ENCODE measurements at regions not wholly inside any gene's neighbourhood (a gene's known extent, or its start where the extent isn't known, plus 50 kb on each side); places are given as distances from the start of the nearest gene placed in this dataset.

GRCh38 chr7:153522261-153522660 lies 529.9 kb upstream of the DPP6 start:
- no peaks in the 10 kb centered on the region for H3K36me3 ChIP-seq (ENCODE audit: insufficient read depth, low read length)
- no peaks in the 10 kb centered on the region for H3F3A ChIP-seq (ENCODE audit: insufficient read depth, low read length, poor library complexity, severe bottlenecking)
- H3K4me3 ChIP-seq (ENCODE audit: low read length), result no peak overlapping the region
- TF ChIP-seq EZH2 (IDR thresholded peaks at IDR 0.05; ENCODE audit: borderline replicate concordance, insufficient read depth, low read length, poor library complexity, severe bottlenecking), result no peak
- no peak for TF ChIP-seq CTCF (IDR thresholded peaks at IDR 0.05; ENCODE audit: poor library complexity, severe bottlenecking)
- TF ChIP-seq POLR2AphosphoS5 (IDR thresholded peaks at IDR 0.05), result no peak
- TF ChIP-seq SMC3 (conservative IDR thresholded peaks at IDR 0.05; ENCODE audit: poor library complexity), result no peak
- TF ChIP-seq TAF1 (IDR thresholded peaks at IDR 0.05; ENCODE audit: low read depth), result no peak
- H3K9me3 ChIP-seq (ENCODE audit: low read length), result no peaks in the 10 kb centered on the region
- H3K27ac ChIP-seq (ENCODE audit: low read length), result no peak overlapping the region
- H4K20me1 ChIP-seq (ENCODE audit: insufficient read depth), result no peaks in the 10 kb centered on the region
- H3K4me2 ChIP-seq (ENCODE audit: low read length), result no peak overlapping the region
- no peak overlapping the region for H3K9ac ChIP-seq (ENCODE audit: low read length)
- no peak overlapping the region for H2AFZ ChIP-seq (ENCODE audit: low read depth, low read length)
- H3K9me2 ChIP-seq (ENCODE audit: insufficient read depth, low read length), result no peaks in the 10 kb centered on the region
- no peaks in the 10 kb centered on the region for H3K79me2 ChIP-seq (replicated peaks; ENCODE audit: insufficient read depth, low read length)
- H3K27me3 ChIP-seq (ENCODE audit: insufficient read depth, low read depth, low read length), result peaks cover 15% of the 10 kb centered on the region

DNA sequence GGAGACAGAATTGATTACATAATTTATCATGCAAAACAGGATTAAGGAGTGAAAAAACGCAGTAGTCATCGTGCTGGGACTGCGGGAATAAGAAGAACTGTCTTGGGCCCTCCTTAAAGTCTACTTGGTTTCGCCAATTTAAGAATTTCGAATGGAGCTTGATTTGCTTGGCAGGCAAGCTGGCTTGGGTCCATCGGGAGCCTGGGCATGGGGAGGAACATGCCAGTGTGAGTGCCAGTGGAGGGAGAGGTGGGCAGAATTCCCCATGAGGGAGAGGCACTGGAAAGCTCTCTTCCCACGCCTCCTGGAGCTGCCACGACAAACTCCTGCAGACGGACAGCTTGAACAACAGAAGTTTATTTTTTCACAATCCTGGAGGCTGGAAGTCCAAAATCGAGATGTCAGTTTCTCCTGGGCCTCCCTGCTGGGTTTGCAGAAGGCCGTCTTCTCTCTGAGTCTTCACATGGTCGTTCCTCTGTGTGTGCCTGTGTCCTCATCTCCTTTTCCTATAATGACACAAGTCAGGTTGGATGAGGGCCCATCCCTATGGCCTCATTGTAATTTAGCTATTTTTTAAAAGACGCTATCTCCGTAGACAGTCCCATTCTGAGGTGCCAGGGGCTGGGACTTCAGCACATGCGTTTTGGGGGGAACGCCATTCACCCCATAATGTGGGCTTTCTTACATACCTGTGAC lies 528.7 kb upstream of the DPP6 start:
- no peak for TF ChIP-seq TAF1 (IDR thresholded peaks at IDR 0.05; ENCODE audit: low read depth)
- TF ChIP-seq, protein P1, sequence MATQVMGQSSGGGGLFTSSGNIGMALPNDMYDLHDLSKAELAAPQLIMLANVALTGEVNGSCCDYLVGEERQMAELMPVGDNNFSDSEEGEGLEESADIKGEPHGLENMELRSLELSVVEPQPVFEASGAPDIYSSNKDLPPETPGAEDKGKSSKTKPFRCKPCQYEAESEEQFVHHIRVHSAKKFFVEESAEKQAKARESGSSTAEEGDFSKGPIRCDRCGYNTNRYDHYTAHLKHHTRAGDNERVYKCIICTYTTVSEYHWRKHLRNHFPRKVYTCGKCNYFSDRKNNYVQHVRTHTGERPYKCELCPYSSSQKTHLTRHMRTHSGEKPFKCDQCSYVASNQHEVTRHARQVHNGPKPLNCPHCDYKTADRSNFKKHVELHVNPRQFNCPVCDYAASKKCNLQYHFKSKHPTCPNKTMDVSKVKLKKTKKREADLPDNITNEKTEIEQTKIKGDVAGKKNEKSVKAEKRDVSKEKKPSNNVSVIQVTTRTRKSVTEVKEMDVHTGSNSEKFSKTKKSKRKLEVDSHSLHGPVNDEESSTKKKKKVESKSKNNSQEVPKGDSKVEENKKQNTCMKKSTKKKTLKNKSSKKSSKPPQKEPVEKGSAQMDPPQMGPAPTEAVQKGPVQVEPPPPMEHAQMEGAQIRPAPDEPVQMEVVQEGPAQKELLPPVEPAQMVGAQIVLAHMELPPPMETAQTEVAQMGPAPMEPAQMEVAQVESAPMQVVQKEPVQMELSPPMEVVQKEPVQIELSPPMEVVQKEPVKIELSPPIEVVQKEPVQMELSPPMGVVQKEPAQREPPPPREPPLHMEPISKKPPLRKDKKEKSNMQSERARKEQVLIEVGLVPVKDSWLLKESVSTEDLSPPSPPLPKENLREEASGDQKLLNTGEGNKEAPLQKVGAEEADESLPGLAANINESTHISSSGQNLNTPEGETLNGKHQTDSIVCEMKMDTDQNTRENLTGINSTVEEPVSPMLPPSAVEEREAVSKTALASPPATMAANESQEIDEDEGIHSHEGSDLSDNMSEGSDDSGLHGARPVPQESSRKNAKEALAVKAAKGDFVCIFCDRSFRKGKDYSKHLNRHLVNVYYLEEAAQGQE (IDR thresholded peaks at IDR 0.05; ENCODE audit: borderline replicate concordance), result no peak
- no peak for TF ChIP-seq EZH2 (IDR thresholded peaks at IDR 0.05; ENCODE audit: borderline replicate concordance, insufficient read depth, low read length, poor library complexity, severe bottlenecking)
- TF ChIP-seq EP300 (conservative IDR thresholded peaks at IDR 0.05; ENCODE audit: poor library complexity, severe bottlenecking), result no peak
- TF ChIP-seq RAD21 (conservative IDR thresholded peaks at IDR 0.05), result no peak
- TF ChIP-seq POLR2AphosphoS5 (IDR thresholded peaks at IDR 0.05), result no peak
- no peak for TF ChIP-seq MXI1 (conservative IDR thresholded peaks at IDR 0.05; ENCODE audit: poor library complexity, severe bottlenecking)
- TF ChIP-seq SMC3 (conservative IDR thresholded peaks at IDR 0.05; ENCODE audit: poor library complexity), result no peak
- no peak for TF ChIP-seq CTCF (IDR thresholded peaks at IDR 0.05; ENCODE audit: poor library complexity, severe bottlenecking)
- Histone ChIP-seq H3K9me2 (ENCODE audit: insufficient read depth, low read length) (no peaks in the 10 kb centered on the region), H3K79me2 (replicated peaks; ENCODE audit: insufficient read depth, low read length) (no peaks in the 10 kb centered on the region), H3K36me3 (ENCODE audit: insufficient read depth, low read length) (no peaks in the 10 kb centered on the region), H3F3A (ENCODE audit: insufficient read depth, low read length, poor library complexity, severe bottlenecking) (no peaks in the 10 kb centered on the region), H3K9me3 (ENCODE audit: low read length) (no peaks in the 10 kb centered on the region), H3K9ac (ENCODE audit: low read length) (no peak overlapping the region), H3K27ac (ENCODE audit: low read length) (no peak overlapping the region), H3K4me2 (ENCODE audit: low read length) (no peak overlapping the region), H2AFZ (ENCODE audit: low read depth, low read length) (no peak overlapping the region), H3K27me3 (ENCODE audit: insufficient read depth, low read depth, low read length) (peaks cover 15% of the 10 kb centered on the region), H3K4me3 (ENCODE audit: low read length) (no peak overlapping the region), H4K20me1 (ENCODE audit: insufficient read depth) (no peaks in the 10 kb centered on the region)
